HCT116 (cell line): ENCODE measurements at regions not wholly inside any gene's neighbourhood (a gene's known extent, or its start where the extent isn't known, plus 50 kb on each side); places are given as distances from the start of the nearest gene placed in this dataset.

Source experiments
- ATAC-seq: fragments of 200-7000 bp; cut with Tn5 transposase; 2 replicates; pipeline ENCODE4 v1.9.1; 2020; ENCODE audit warnings: mild to moderate bottlenecking, moderate library complexity
- BruUV-seq: library from RNA; stranded (reverse); fragments of 400-500 nt; replicated peaks from 2 replicates; lab custom pipeline; 2021; lab: Mats Ljungman, UMichigan
- CTCF ChIA-PET: fragments of 300-600 bp; sonication (Branson Sonifier 250); formaldehyde crosslinking; loops from one replicate; lab custom pipeline; 2021; ENCODE audit warnings: antibody characterized with exemption; lab: Charles Lee
- POLR2A ChIA-PET: fragments of 300-600, 350-600 bp; sonication (Branson Sonifier 250); formaldehyde crosslinking; loops from one replicate; lab custom pipeline; 2021; ENCODE audit warnings: antibody characterized with exemption; lab: Charles Lee
- RAD21 ChIA-PET, 2 experiments: fragments of 300-600 bp; sonication (Branson Sonifier 250); formaldehyde crosslinking; loops; one replicate each; lab custom pipeline; 2023; ENCODE audit warnings: low total read pairs in 2 of 2; ENCODE audit not compliant: uncharacterized antibody in 2 of 2, unreplicated experiment in 2 of 2, low non-redundant PET in 1 of 2; lab: Charles Lee
- DNase-seq: peaks from one replicate; pipeline ENCODE4 v3.0.0-alpha.2; 2010; ENCODE audit warnings: low read depth, low spot score
- H2AFZ ChIP-seq: fragments of 200-600 bp; shearing (Covaris generic), sonication (generic); 2 replicates; pipeline ENCODE4 v1.6.1; 2017; ENCODE audit warnings: low read depth, mixed run types, mixed read lengths, antibody characterized with exemption, low read length; ENCODE audit not compliant: poor library complexity, severe bottlenecking
- H3K27ac ChIP-seq: 2 replicates; pipeline ENCODE4 v1.5.1; 2012; ENCODE audit warnings: low read depth, low read length
- H3K27me3 ChIP-seq: fragments of 200-600 bp; sonication (generic); 2 replicates; pipeline ENCODE4 v1.6.1; 2016; ENCODE audit warnings: mixed run types, low read length, mixed read lengths; ENCODE audit not compliant: insufficient read depth
- H3K36me3 ChIP-seq, 2 experiments: fragments of 200-500 bp in 1 of 2; fragments of 200-600 bp in 1 of 2; sonication (Bioruptor generic) in 1 of 2; sonication (generic) in 1 of 2; 2 replicates each; pipeline versions ENCODE4 v1.5.1 to v1.6.1; 2014 to 2016; ENCODE audit warnings: low read length in 2 of 2, inconsistent platforms in 1 of 2, mixed read lengths in 1 of 2, mixed run types in 1 of 2; ENCODE audit not compliant: insufficient read depth in 2 of 2, control insufficient read depth in 1 of 2
- H3K4me1 ChIP-seq, 2 experiments: fragments of 200-600 bp in 1 of 2; sonication (generic) in 1 of 2; 2 replicates each; pipeline versions ENCODE4 v1.5.1 to v1.6.1; 2012 to 2017; ENCODE audit warnings: low read length in 2 of 2, inconsistent platforms in 1 of 2, mild to moderate bottlenecking in 1 of 2, mixed read lengths in 1 of 2, mixed run types in 1 of 2, moderate library complexity in 1 of 2; ENCODE audit not compliant: insufficient read depth in 2 of 2, control insufficient read depth in 1 of 2
- H3K4me2 ChIP-seq: fragments of 200-600 bp; sonication (generic); 2 replicates; pipeline ENCODE4 v1.6.1; 2017; ENCODE audit warnings: mixed run types, low read length, mixed read lengths
- H3K4me3 ChIP-seq, 2 experiments: fragments of 200-600 bp in 1 of 2; sonication (generic) in 1 of 2; replicated peaks in 1 of 2; 2 replicates each; pipeline ENCODE4 v1.5.1; 2011 to 2016; ENCODE audit warnings: low read length in 2 of 2, control low read depth in 1 of 2, low read depth in 1 of 2, mild to moderate bottlenecking in 1 of 2, mixed read lengths in 1 of 2, mixed run types in 1 of 2
- H3K79me2 ChIP-seq: fragments of 200-600 bp; sonication (generic); 2 replicates; pipeline ENCODE4 v1.6.1; 2017; ENCODE audit warnings: mild to moderate bottlenecking, mixed run types, low read length, moderate library complexity, mixed read lengths; ENCODE audit not compliant: insufficient read depth
- H3K9ac ChIP-seq: fragments of 200-600 bp; sonication (generic); 2 replicates; pipeline ENCODE4 v1.6.1; 2016; ENCODE audit warnings: low read length, mixed read lengths
- H3K9me2 ChIP-seq: fragments of 200-600 bp; sonication (generic), shearing (Covaris generic); 2 replicates; pipeline ENCODE4 v1.6.1; 2017; ENCODE audit warnings: mixed run types, mild to moderate bottlenecking, moderate library complexity; ENCODE audit not compliant: insufficient read depth
- H3K9me3 ChIP-seq, 2 experiments: fragments of 200-500 bp in 1 of 2; fragments of 200-600 bp in 1 of 2; sonication (Bioruptor generic) in 1 of 2; sonication (generic) in 1 of 2; 2 replicates each; pipeline ENCODE4 v1.6.1; 2014 to 2017; ENCODE audit warnings: low read length in 2 of 2, mixed read lengths in 2 of 2, inconsistent platforms in 1 of 2, low read depth in 1 of 2, mild to moderate bottlenecking in 1 of 2, mixed run types in 1 of 2, moderate library complexity in 1 of 2; ENCODE audit not compliant: control insufficient read depth in 1 of 2, insufficient read depth in 1 of 2
- H4K20me1 ChIP-seq: fragments of 200-600 bp; sonication (generic), shearing (Covaris generic); 2 replicates; pipeline ENCODE4 v1.6.1; 2017; ENCODE audit warnings: mixed run types, mild to moderate bottlenecking, moderate library complexity; ENCODE audit not compliant: insufficient read depth
- CBX3 ChIP-seq: IDR thresholded peaks from 2 replicates; pipeline ENCODE4 v1.6.1; 2012; ENCODE audit warnings: low read depth
- CEBPB ChIP-seq: IDR thresholded peaks from 2 replicates; pipeline ENCODE4 v1.6.1; 2012; ENCODE audit warnings: low read depth
- EGR1 ChIP-seq: IDR thresholded peaks from 2 replicates; pipeline ENCODE4 v1.6.1; 2012; ENCODE audit warnings: low read depth
- EZH2 ChIP-seq: fragments of 200-600 bp; sonication (generic); IDR thresholded peaks from 2 replicates; pipeline ENCODE4 v1.6.1; 2017; ENCODE audit warnings: antibody characterized with exemption, mixed run types
- EZH2phosphoT487 ChIP-seq: fragments of 200-600 bp; IDR thresholded peaks from 2 replicates; pipeline ENCODE4 v1.6.1; 2018; ENCODE audit warnings: antibody characterized with exemption, borderline replicate concordance
- POLR2A ChIP-seq: IDR thresholded peaks from 2 replicates; pipeline ENCODE4 v1.7.0; 2011; ENCODE audit warnings: borderline replicate concordance; ENCODE audit not compliant: insufficient read depth, insufficient read length; ENCODE audit errors: extremely low read depth
- POLR2AphosphoS5 ChIP-seq: IDR thresholded peaks from 2 replicates; pipeline ENCODE4 v1.6.1; 2011; ENCODE audit warnings: mild to moderate bottlenecking, low read depth, low read length, moderate library complexity
- RAD21 ChIP-seq: IDR thresholded peaks from 2 replicates; pipeline ENCODE4 v1.6.1; 2012; ENCODE audit warnings: low read depth, mild to moderate bottlenecking
- SIN3A ChIP-seq: IDR thresholded peaks from 2 replicates; pipeline ENCODE4 v1.6.1; 2012; ENCODE audit warnings: low read depth
- SRF ChIP-seq: IDR thresholded peaks from 2 replicates; pipeline ENCODE4 v1.6.1; 2012; ENCODE audit warnings: low read depth
- TCF7L2 ChIP-seq: IDR thresholded peaks from 2 replicates; pipeline ENCODE4 v1.7.0; 2011; ENCODE audit warnings: borderline replicate concordance, inconsistent platforms; ENCODE audit not compliant: insufficient read depth, insufficient read length; ENCODE audit errors: extremely low read depth
- YY1 ChIP-seq: IDR thresholded peaks from 2 replicates; pipeline ENCODE4 v1.6.1; 2011; ENCODE audit warnings: low read length, low read depth, moderate library complexity, mild to moderate bottlenecking; ENCODE audit not compliant: insufficient replicate concordance; ENCODE audit errors: extremely low read depth
- ZBTB33 ChIP-seq: IDR thresholded peaks from 2 replicates; pipeline ENCODE4 v1.6.1; 2011; ENCODE audit warnings: mild to moderate bottlenecking, low read length, moderate library complexity; ENCODE audit not compliant: insufficient replicate concordance; ENCODE audit errors: extremely low read depth
- ZFX ChIP-seq: fragments of 450-650 bp; IDR thresholded peaks from 2 replicates; pipeline ENCODE4 v1.6.1; 2017
- ZNF274 ChIP-seq: fragments of 200-500 bp; sonication (Bioruptor generic); IDR thresholded peaks from 2 replicates; pipeline ENCODE4 v1.6.1; 2014; ENCODE audit warnings: mild to moderate bottlenecking, low read depth, low read length, inconsistent platforms
- intact Hi-C: fragments of 100-400 bp; cut with micrococcal nuclease; formaldehyde crosslinking; loops from 2 replicates; pipeline ENCODE4 v1.10.0; 2022

GRCh38 chr11:123250892-123251656 lies 56.0 kb upstream of the CLMP start:
- Histone ChIP-seq H3K36me3 (no peaks in the 10 kb centered on the region), H3K79me2 (no peaks in the 10 kb centered on the region), H3K9me2 (no peaks in the 10 kb centered on the region), H3K9me3 (no peaks in the 10 kb centered on the region), H3K4me2 (no peak overlapping the region), H3K27ac (no peak overlapping the region), H2AFZ (no peak overlapping the region), H3K9ac (no peak overlapping the region), H3K4me3 (no peak overlapping the region), H3K4me1 (peaks cover 0 to 15% of the 10 kb centered on the region in 2 experiments; a peak in 2 of 4 replicates), H3K27me3 (no peaks in the 10 kb centered on the region), H4K20me1 (no peaks in the 10 kb centered on the region)
- no TSS peak for BruUV-seq
- POLR2A ChIA-PET, result no interaction called here
- ATAC-seq, result no peak
- CTCF ChIA-PET, result interaction anchor here (1.4 to 2.0 kb wide), 3 partner anchors 10 to 148 kb away, joined by 5 to 17 read pairs (median 12); no protein-coding TSS in a partner anchor
- TF ChIP-seq CEBPB, result no peak
- TF ChIP-seq POLR2A, result no peak
- intact Hi-C loops, result no loop called here
- RAD21 ChIA-PET, result interaction anchor here in 1 of 2 experiments (0.7 kb wide), 1 partner anchor 16 kb away, joined by 4 read pairs; no protein-coding TSS in a partner anchor
- no peak for DNase-seq

- intact Hi-C loops, result no loop called here
- Histone ChIP-seq H2AFZ (no peak overlapping the region), H3K36me3 (no peaks in the 10 kb centered on the region), H4K20me1 (no peaks in the 10 kb centered on the region), H3K4me2 (no peak overlapping the region), H3K27ac (no peak overlapping the region), H3K4me1 (peaks cover 0 to 15% of the 10 kb centered on the region in 2 experiments; a peak in 2 of 4 replicates), H3K9ac (no peak overlapping the region), H3K27me3 (no peaks in the 10 kb centered on the region), H3K79me2 (no peaks in the 10 kb centered on the region), H3K9me2 (no peaks in the 10 kb centered on the region), H3K4me3 (no peak overlapping the region), H3K9me3 (no peaks in the 10 kb centered on the region)
- CTCF ChIA-PET, result interaction anchor here (1.4 to 2.0 kb wide), 3 partner anchors 12 to 146 kb away, joined by 3 to 17 read pairs (median 5); no protein-coding TSS in a partner anchor
- POLR2A ChIA-PET, result interaction anchor here (1.1 kb wide), 1 partner anchor 12 kb away, joined by 4 read pairs; no protein-coding TSS in a partner anchor
- RAD21 ChIA-PET, result no interaction called here
- BruUV-seq, result no TSS peak
- DNase-seq (no peak), ATAC-seq (no peak)
- no peak for TF ChIP-seq SIN3A
- no peak for TF ChIP-seq YY1
- TF ChIP-seq EGR1, result no peak
- TF ChIP-seq EZH2, result no peak
- TF ChIP-seq ZNF274, result no peak
- no peak for TF ChIP-seq RAD21
- TF ChIP-seq POLR2A, result no peak
- no peak for TF ChIP-seq ZBTB33
- TF ChIP-seq POLR2AphosphoS5, result no peak
- no peak for TF ChIP-seq ZFX
- no peak for TF ChIP-seq TCF7L2
- TF ChIP-seq SRF, result no peak
- TF ChIP-seq CBX3, result no peak
- TF ChIP-seq EZH2phosphoT487, result no peak
Observed at GRCh38 chr11:123249354-123249753, 54.3 kb upstream of the CLMP start.
